K562 (cell line): ENCODE measurements at regions not wholly inside any gene's neighbourhood (a gene's known extent, or its start where the extent isn't known, plus 50 kb on each side); places are given as distances from the start of the nearest gene placed in this dataset.

Source experiments
- CTCF ChIP-seq, 3 experiments: IDR thresholded peaks in 2 of 3; conservative IDR thresholded peaks in 1 of 3; 2 replicates each; pipeline ENCODE4 v1.5.1; 2011 to 2012; ENCODE audit warnings: low read length in 3 of 3, mild to moderate bottlenecking in 3 of 3, control low read depth in 2 of 3, improper control_type of control experiment in 1 of 3, inconsistent platforms in 1 of 3, low read depth in 1 of 3, mixed read lengths in 1 of 3, moderate library complexity in 1 of 3; ENCODE audit not compliant: insufficient read depth in 2 of 3
- E2F1 ChIP-seq: sonication (generic); formaldehyde crosslinking; IDR thresholded peaks from 2 replicates; pipeline ENCODE4 v1.8.1; 2023; ENCODE audit warnings: mild to moderate bottlenecking, missing genetic modification reagents, moderate library complexity
- EZH2 ChIP-seq: IDR thresholded peaks from 2 replicates; pipeline ENCODE4 v1.6.1; 2012; ENCODE audit warnings: low read depth, mild to moderate bottlenecking, inconsistent platforms, low read length, borderline replicate concordance
- GATA2 ChIP-seq: sonication (generic); formaldehyde crosslinking; IDR thresholded peaks from 2 replicates; pipeline ENCODE4 v1.4.0; 2020; ENCODE audit warnings: mild to moderate bottlenecking, missing genetic modification reagents
- NFE2L1 ChIP-seq: fragments of 450-650 bp; IDR thresholded peaks from 2 replicates; pipeline ENCODE4 v1.6.1; 2016; ENCODE audit warnings: missing genetic modification characterization, low read depth, mild to moderate bottlenecking, missing compliant biosample characterization, moderate library complexity, borderline replicate concordance
- RAD21 ChIP-seq, 2 experiments: fragments of 250-450 bp in 1 of 2; fragments of 450-650 bp in 1 of 2; sonication (Bioruptor Pico) in 1 of 2; formaldehyde crosslinking in 1 of 2; IDR thresholded peaks in 1 of 2; conservative IDR thresholded peaks in 1 of 2; 2 replicates each; pipeline versions ENCODE4 v1.4.0 to v1.8.0; 2020 to 2022; ENCODE audit warnings: mild to moderate bottlenecking in 2 of 2, moderate library complexity in 1 of 2
- ZNF3 ChIP-seq: fragments of 250-450 bp; sonication (Bioruptor Pico); IDR thresholded peaks from 2 replicates; pipeline ENCODE4 v1.5.0; 2021; ENCODE audit warnings: mild to moderate bottlenecking, moderate library complexity

- no peak for TF ChIP-seq NFE2L1 (tag)
- TF ChIP-seq RAD21 (CRISPR knock-in tag; conservative IDR thresholded peaks at IDR 0.05 in 1 of 2, IDR thresholded peaks at IDR 0.05 in 1 of 2) = no peak
- no peak for TF ChIP-seq EZH2
- no peak for TF ChIP-seq CTCF (IDR thresholded peaks at IDR 0.05 in 2 of 3, conservative IDR thresholded peaks at IDR 0.05 in 1 of 3; ENCODE audit: insufficient read depth in 2 of 3, low read depth in 1 of 3, low read length in 3 of 3)
- TF ChIP-seq GATA2 (CRISPR knock-in tag) = no peak
- no peak for TF ChIP-seq E2F1 (CRISPR knock-in tag)
- TF ChIP-seq ZNF3 = no peak
Observed at GRCh38 chr10:9863559-9864121, 1154.0 kb upstream of the CELF2 start.
